Osteocyte (in vitro differentiated cells): ENCODE measurements at regions not wholly inside any gene's neighbourhood (a gene's known extent, or its start where the extent isn't known, plus 50 kb on each side); places are given as distances from the start of the nearest gene placed in this dataset.

Experiments used
- DNase-seq: peaks from one replicate; pipeline ENCODE4 v3.0.0; 2021; ENCODE audit warnings: mixed read lengths; ENCODE audit not compliant: unreplicated experiment; ENCODE audit errors: extremely low spot score
- H3K27ac Mint-ChIP-seq: one replicate; pipeline ENCODE4 v1.8.0; 2021; ENCODE audit warnings: mild to moderate bottlenecking, mixed read lengths; ENCODE audit not compliant: unreplicated experiment
- H3K27me3 Mint-ChIP-seq: one replicate; pipeline ENCODE4 v1.8.0; 2021; ENCODE audit warnings: mixed read lengths; ENCODE audit not compliant: unreplicated experiment
- H3K36me3 Mint-ChIP-seq: one replicate; pipeline ENCODE4 v1.8.0; 2021; ENCODE audit warnings: mixed read lengths; ENCODE audit not compliant: unreplicated experiment
- H3K4me1 Mint-ChIP-seq: one replicate; pipeline ENCODE4 v1.8.0; 2021; ENCODE audit warnings: mixed read lengths; ENCODE audit not compliant: unreplicated experiment
- H3K4me3 Mint-ChIP-seq: one replicate; pipeline ENCODE4 v1.8.0; 2021; ENCODE audit warnings: mild to moderate bottlenecking, moderate library complexity, mixed read lengths; ENCODE audit not compliant: unreplicated experiment
- H3K9me3 Mint-ChIP-seq: one replicate; pipeline ENCODE4 v1.8.0; 2021; ENCODE audit warnings: mixed read lengths; ENCODE audit not compliant: unreplicated experiment
- CTCF ChIP-seq: fragments of 200-600 bp; sonication (generic); IDR thresholded peaks from 2 replicates; pipeline ENCODE4 v1.5.0; 2021; ENCODE audit warnings: antibody characterized with exemption, mild to moderate bottlenecking, moderate library complexity

GRCh38 chr12:91622981-91623380 is 440.4 kb upstream of the DCN start:
- no peak for DNase-seq
- no peak for TF ChIP-seq CTCF
- H3K9me3 Mint-ChIP-seq: no peaks in the 10 kb centered on the region
- no peaks in the 10 kb centered on the region for H3K36me3 Mint-ChIP-seq
- H3K4me3 Mint-ChIP-seq: no peak overlapping the region
- H3K27ac Mint-ChIP-seq: no peak overlapping the region
- peaks cover 3% of the 10 kb centered on the region for H3K4me1 Mint-ChIP-seq
- no peaks in the 10 kb centered on the region for H3K27me3 Mint-ChIP-seq

GRCh38 chr12:91622037-91622436 is 439.4 kb upstream of the DCN start:
- no peak for DNase-seq
- H3K27ac Mint-ChIP-seq: no peak overlapping the region

GRCh38 chr12:91620992-91621391 is 438.4 kb upstream of the DCN start:
- Mint-ChIP-seq H3K4me1 (peaks cover 9% of the 10 kb centered on the region), H3K27me3 (no peaks in the 10 kb centered on the region), H3K4me3 (no peak overlapping the region), H3K36me3 (no peaks in the 10 kb centered on the region), H3K9me3 (no peaks in the 10 kb centered on the region), H3K27ac (no peak overlapping the region)
- no peak for TF ChIP-seq CTCF
- DNase-seq: no peak

More at GRCh38 chr12:91622037-91622436, 439.4 kb upstream of the DCN start:
- H3K36me3 Mint-ChIP-seq: no peaks in the 10 kb centered on the region
- TF ChIP-seq CTCF: no peak
- peaks cover 6% of the 10 kb centered on the region for H3K4me1 Mint-ChIP-seq
- no peaks in the 10 kb centered on the region for H3K9me3 Mint-ChIP-seq
- H3K27me3 Mint-ChIP-seq: no peaks in the 10 kb centered on the region
- H3K4me3 Mint-ChIP-seq: no peak overlapping the region

- Mint-ChIP-seq H3K9me3 (no peaks in the 10 kb centered on the region), H3K27me3 (no peaks in the 10 kb centered on the region), H3K36me3 (no peaks in the 10 kb centered on the region), H3K4me1 (peaks cover 9% of the 10 kb centered on the region), H3K27ac (no peak overlapping the region), H3K4me3 (no peak overlapping the region)
- no peak for DNase-seq
- no peak for TF ChIP-seq CTCF
These were observed 437.8 kb upstream of the DCN start for GRCh38 chr12:91620422-91620821.

- H3K27me3 Mint-ChIP-seq: no peaks in the 10 kb centered on the region
- no peak overlapping the region for H3K4me3 Mint-ChIP-seq
- H3K27ac Mint-ChIP-seq: no peak overlapping the region
- H3K4me1 Mint-ChIP-seq: peaks cover 9% of the 10 kb centered on the region
- H3K36me3 Mint-ChIP-seq: no peaks in the 10 kb centered on the region
- DNase-seq: no peak
- H3K9me3 Mint-ChIP-seq: no peaks in the 10 kb centered on the region
- no peak for TF ChIP-seq CTCF
These were observed 435.7 kb upstream of the DCN start for GRCh38 chr12:91618281-91618680.
